ENCODE measurements at regions not wholly inside any gene's neighbourhood (a gene's known extent, or its start where the extent isn't known, plus 50 kb on each side); places are given as distances from the start of the nearest gene placed in this dataset.
A peak's percentile ranks its signal among the peaks of the same experiment; 100 is the strongest.

- TF ChIP-seq ZNF518A (tag by site-specific recombination; conservative IDR thresholded peaks at IDR 0.05; ENCODE audit: low read depth) (peak; percentile 82), ZNF580 (tag by site-specific recombination; IDR thresholded peaks at IDR 0.05) (0 out of 2 replicates have a peak, but pooled peaks have one; percentile 34), ZNF266 (tag by site-specific recombination; IDR thresholded peaks at IDR 0.05; ENCODE audit: low read depth) (peak; percentile 69), ZXDB (tag by site-specific recombination; IDR thresholded peaks at IDR 0.05) (peak; percentile 41; the same call in 1 of the 2 replicates), ZNF394 (tag by site-specific recombination; IDR thresholded peaks at IDR 0.05; ENCODE audit: borderline replicate concordance) (peak; percentile 90), ZBTB10 (tag by site-specific recombination; IDR thresholded peaks at IDR 0.05) (no peak)
Observed at GRCh38 chr5:173790836-173791546, 97.2 kb upstream of the CPEB4 start (continued).

GRCh38 chr5:173791878-173792277 lies 96.3 kb upstream of the CPEB4 start:
- POLR2A ChIA-PET, result no interaction called here

More at GRCh38 chr5:173791878-173792277, 96.3 kb upstream of the CPEB4 start:
- TF ChIP-seq SCRT1 (tag by site-specific recombination; IDR thresholded peaks at IDR 0.05; ENCODE audit: borderline replicate concordance), result no peak
- TF ChIP-seq ZNF488 (tag by site-specific recombination; IDR thresholded peaks at IDR 0.05), result no peak
- TF ChIP-seq ZNF266 (tag by site-specific recombination; IDR thresholded peaks at IDR 0.05; ENCODE audit: low read depth), result no peak
- no peak for TF ChIP-seq PRDM6 (tag by site-specific recombination; IDR thresholded peaks at IDR 0.05)
- no peak for TF ChIP-seq ZNF670 (tag by site-specific recombination; IDR thresholded peaks at IDR 0.05; ENCODE audit: low read depth)
- TF ChIP-seq ZNF701 (tag by site-specific recombination; IDR thresholded peaks at IDR 0.05), result no peak
- no peak for TF ChIP-seq WT1 (tag by site-specific recombination; IDR thresholded peaks at IDR 0.05)
- TF ChIP-seq ZBTB49 (tag by site-specific recombination; IDR thresholded peaks at IDR 0.05; ENCODE audit: low read depth), result no peak
- TF ChIP-seq ZBTB48 (tag by site-specific recombination; IDR thresholded peaks at IDR 0.05), result no peak
- TF ChIP-seq ZFP41 (tag by site-specific recombination; IDR thresholded peaks at IDR 0.05; ENCODE audit: borderline replicate concordance), result no peak
- no peak for TF ChIP-seq IKZF3 (tag by site-specific recombination; IDR thresholded peaks at IDR 0.05)
- H3K4me1 ChIP-seq (ENCODE audit: control insufficient read depth, insufficient read depth, low read length), result no peaks in the 10 kb centered on the region
- no peak overlapping the region for H3K27ac ChIP-seq (ENCODE audit: extremely low read depth, low read depth, low read length)
- no peaks in the 10 kb centered on the region for H3K36me3 ChIP-seq (ENCODE audit: control insufficient read depth in 2 of 2, insufficient read depth in 1 of 2, low read length in 2 of 2)
- CTCF ChIA-PET, result no interaction called here
- H3K4me3 ChIP-seq (ENCODE audit: low read depth, low read length), result no peak overlapping the region
- H3K9me3 ChIP-seq (ENCODE audit: control insufficient read depth, insufficient read depth, low read depth, low read length), result no peaks in the 10 kb centered on the region

Data from HEK293 (cell line).